ENCODE measurements at regions not wholly inside any gene's neighbourhood (a gene's known extent, or its start where the extent isn't known, plus 50 kb on each side); places are given as distances from the start of the nearest gene placed in this dataset.
"Not testable (repeated sequence)": the region's sequence is repeated elsewhere in the genome, so short reads cannot be mapped to it uniquely, and the experiment has no call there.

GRCh38 chr16:52346709-52347108, 200.2 kb downstream of the TOX3 start:
- Histone ChIP-seq H3K9me3 (ENCODE audit: insufficient read depth, low read length) (no peaks in the 10 kb centered on the region), H3K36me3 (replicated peaks; ENCODE audit: low read depth, low read length) (no peaks in the 10 kb centered on the region), H3K79me2 (ENCODE audit: low read length) (no peaks in the 10 kb centered on the region), H3K27ac (ENCODE audit: low read length) (no peak overlapping the region), H3K4me1 (ENCODE audit: low read length) (no peaks in the 10 kb centered on the region), H3K4me2 (ENCODE audit: low read length) (no peak overlapping the region), H3K27me3 (ENCODE audit: low read depth, low read length) (no peaks in the 10 kb centered on the region), H4K20me1 (ENCODE audit: insufficient read depth, low read length) (no peaks in the 10 kb centered on the region), H3K9ac (ENCODE audit: low read length) (no peak overlapping the region), H3K4me3 (ENCODE audit: low read length) (no peak overlapping the region), H2AFZ (ENCODE audit: low read depth, low read length) (no peak overlapping the region)
- TF ChIP-seq EZH2phosphoT487 (IDR thresholded peaks at IDR 0.05; ENCODE audit: low read depth) (no peak), CTCF (IDR thresholded peaks at IDR 0.05; ENCODE audit: low read depth, low read length) (no peak)

GRCh38 chr16:52333673-52334072, 213.3 kb downstream of the TOX3 start:
- H2AFZ ChIP-seq (ENCODE audit: low read depth, low read length); H3K4me2 ChIP-seq (ENCODE audit: low read length); H3K4me1 ChIP-seq (ENCODE audit: low read length); H3K9me3 ChIP-seq (ENCODE audit: insufficient read depth, low read length); H3K79me2 ChIP-seq (ENCODE audit: low read length); H3K4me3 ChIP-seq (ENCODE audit: low read length); H3K27ac ChIP-seq (ENCODE audit: low read length); H3K36me3 ChIP-seq (replicated peaks; ENCODE audit: low read depth, low read length); H3K27me3 ChIP-seq (ENCODE audit: low read depth, low read length); H3K9ac ChIP-seq (ENCODE audit: low read length); H4K20me1 ChIP-seq (ENCODE audit: insufficient read depth, low read length): not testable (repeated sequence)

- H3K9me3 ChIP-seq (ENCODE audit: insufficient read depth, low read length), result no peaks in the 10 kb centered on the region
- no peak overlapping the region for H3K27ac ChIP-seq (ENCODE audit: low read length)
- no peak for TF ChIP-seq EZH2phosphoT487 (IDR thresholded peaks at IDR 0.05; ENCODE audit: low read depth)
- TF ChIP-seq CTCF (IDR thresholded peaks at IDR 0.05; ENCODE audit: low read depth, low read length), result no peak
- H3K79me2 ChIP-seq (ENCODE audit: low read length), result no peaks in the 10 kb centered on the region
- no peak overlapping the region for H3K9ac ChIP-seq (ENCODE audit: low read length)
- H3K4me2 ChIP-seq (ENCODE audit: low read length), result no peak overlapping the region
- no peaks in the 10 kb centered on the region for H4K20me1 ChIP-seq (ENCODE audit: insufficient read depth, low read length)
- no peaks in the 10 kb centered on the region for H3K36me3 ChIP-seq (replicated peaks; ENCODE audit: low read depth, low read length)
- no peaks in the 10 kb centered on the region for H3K4me1 ChIP-seq (ENCODE audit: low read length)
- no peaks in the 10 kb centered on the region for H3K27me3 ChIP-seq (ENCODE audit: low read depth, low read length)
- no peak overlapping the region for H2AFZ ChIP-seq (ENCODE audit: low read depth, low read length)
- H3K4me3 ChIP-seq (ENCODE audit: low read length), result no peak overlapping the region
Measured at GRCh38 chr16:52320930-52321439, 226.0 kb downstream of the TOX3 start.

GRCh38 chr16:52318302-52319009, 228.5 kb downstream of the TOX3 start:
- H3K4me2 ChIP-seq (ENCODE audit: low read length), result no peak overlapping the region
- no peaks in the 10 kb centered on the region for H3K4me1 ChIP-seq (ENCODE audit: low read length)
- no peaks in the 10 kb centered on the region for H3K9me3 ChIP-seq (ENCODE audit: insufficient read depth, low read length)
- no peak overlapping the region for H3K27ac ChIP-seq (ENCODE audit: low read length)
- H3K4me3 ChIP-seq (ENCODE audit: low read length), result no peak overlapping the region
- H2AFZ ChIP-seq (ENCODE audit: low read depth, low read length), result no peak overlapping the region
- H3K27me3 ChIP-seq (ENCODE audit: low read depth, low read length), result no peaks in the 10 kb centered on the region
- no peaks in the 10 kb centered on the region for H3K36me3 ChIP-seq (replicated peaks; ENCODE audit: low read depth, low read length)
- H3K9ac ChIP-seq (ENCODE audit: low read length), result no peak overlapping the region
- TF ChIP-seq CTCF (IDR thresholded peaks at IDR 0.05; ENCODE audit: low read depth, low read length) (no peak), EZH2phosphoT487 (IDR thresholded peaks at IDR 0.05; ENCODE audit: low read depth) (no peak)
- no peaks in the 10 kb centered on the region for H4K20me1 ChIP-seq (ENCODE audit: insufficient read depth, low read length)
- no peaks in the 10 kb centered on the region for H3K79me2 ChIP-seq (ENCODE audit: low read length)
